Cardiac muscle cell (in vitro differentiated cells and primary cell): ENCODE measurements at regions not wholly inside any gene's neighbourhood (a gene's known extent, or its start where the extent isn't known, plus 50 kb on each side); places are given as distances from the start of the nearest gene placed in this dataset.

Experiments used
- DNase-seq, 2 donors: peaks; one replicate each; pipeline versions ENCODE4 v3.0.0 to v3.0.0-alpha.2; 2010 to 2017; ENCODE audit warnings: low read depth in 1 of 2, low spot score in 1 of 2
- H3K27ac ChIP-seq: fragments of 200-600 bp; sonication (generic); 2 replicates; pipeline ENCODE4 v1.5.1; 2016
- H3K27me3 ChIP-seq: fragments of 200-600 bp; sonication (generic); 2 replicates; pipeline ENCODE4 v1.6.0; 2016; ENCODE audit warnings: control low read depth
- H3K36me3 ChIP-seq: fragments of 200-600 bp; sonication (generic); 2 replicates; pipeline ENCODE4 v1.5.1; 2016; ENCODE audit warnings: control low read depth
- H3K4me1 ChIP-seq: fragments of 200-600 bp; sonication (generic); 2 replicates; pipeline ENCODE4 v1.8.1; 2017; ENCODE audit warnings: low read depth, mild to moderate bottlenecking, mixed run types
- H3K4me3 ChIP-seq: fragments of 200-600 bp; sonication (generic); 2 replicates; pipeline ENCODE4 v1.5.1; 2016; ENCODE audit warnings: mild to moderate bottlenecking
- H3K9me3 ChIP-seq: fragments of 200-600 bp; sonication (generic); 2 replicates; pipeline ENCODE4 v1.5.1; 2017; ENCODE audit warnings: low read depth, mild to moderate bottlenecking, control low read depth
- CTCF ChIP-seq: IDR thresholded peaks from 2 replicates; pipeline ENCODE4 v1.5.1; 2012; ENCODE audit warnings: low read depth, mild to moderate bottlenecking, low read length

- Histone ChIP-seq H3K27ac (no peak overlapping the region), H3K4me3 (no peak overlapping the region), H3K36me3 (no peaks in the 10 kb centered on the region), H3K4me1 (no peaks in the 10 kb centered on the region), H3K9me3 (no peaks in the 10 kb centered on the region), H3K27me3 (no peaks in the 10 kb centered on the region)
- no peak for DNase-seq
- TF ChIP-seq CTCF, result no peak
Measured at GRCh38 chr7:53318566-53318965, 283.1 kb downstream of the POM121L12 start.

- Histone ChIP-seq H3K4me3 (no peak overlapping the region), H3K36me3 (no peaks in the 10 kb centered on the region), H3K4me1 (no peaks in the 10 kb centered on the region), H3K9me3 (no peaks in the 10 kb centered on the region), H3K27me3 (no peaks in the 10 kb centered on the region), H3K27ac (no peak overlapping the region)
- no peak for TF ChIP-seq CTCF
- no peak for DNase-seq
Measured at GRCh38 chr7:53325061-53325460, 289.6 kb downstream of the POM121L12 start.

GRCh38 chr7:53326634-53327033 lies 291.2 kb downstream of the POM121L12 start:
- Histone ChIP-seq H3K9me3 (no peaks in the 10 kb centered on the region), H3K36me3 (no peaks in the 10 kb centered on the region), H3K27me3 (no peaks in the 10 kb centered on the region), H3K27ac (no peak overlapping the region), H3K4me3 (no peak overlapping the region), H3K4me1 (no peaks in the 10 kb centered on the region)
- DNase-seq, result no peak
- no peak for TF ChIP-seq CTCF

DNA sequence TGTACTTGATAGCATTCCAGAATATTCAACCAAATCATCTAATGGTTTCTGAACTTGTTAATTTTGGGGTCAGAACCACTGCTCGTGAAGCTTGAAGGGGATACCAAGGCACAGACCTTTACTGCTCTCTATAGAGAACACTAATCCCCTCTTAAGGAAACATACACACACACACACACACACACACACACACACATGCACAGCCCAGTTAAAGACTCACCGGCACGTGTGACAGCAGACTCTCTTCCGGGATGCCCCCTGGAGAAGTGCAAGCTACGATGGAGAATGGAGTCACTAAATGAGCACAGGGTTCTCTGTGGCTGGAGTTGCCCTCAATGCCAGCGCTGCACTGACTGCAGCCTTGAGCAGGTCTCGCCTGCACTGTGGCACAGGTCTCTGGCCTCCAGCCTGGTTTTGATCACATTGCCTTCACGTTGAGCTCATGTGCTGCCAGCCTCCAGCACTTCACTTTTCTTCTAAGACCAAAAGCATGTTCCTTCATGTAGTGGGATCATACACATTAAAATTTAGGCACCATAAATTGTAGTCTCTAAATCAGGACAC lies 300.8 kb downstream of the POM121L12 start:
- no peak for DNase-seq
- no peak for TF ChIP-seq CTCF
- Histone ChIP-seq H3K4me1 (no peaks in the 10 kb centered on the region), H3K27ac (no peak overlapping the region), H3K27me3 (no peaks in the 10 kb centered on the region), H3K9me3 (no peaks in the 10 kb centered on the region), H3K4me3 (no peak overlapping the region), H3K36me3 (no peaks in the 10 kb centered on the region)

DNA sequence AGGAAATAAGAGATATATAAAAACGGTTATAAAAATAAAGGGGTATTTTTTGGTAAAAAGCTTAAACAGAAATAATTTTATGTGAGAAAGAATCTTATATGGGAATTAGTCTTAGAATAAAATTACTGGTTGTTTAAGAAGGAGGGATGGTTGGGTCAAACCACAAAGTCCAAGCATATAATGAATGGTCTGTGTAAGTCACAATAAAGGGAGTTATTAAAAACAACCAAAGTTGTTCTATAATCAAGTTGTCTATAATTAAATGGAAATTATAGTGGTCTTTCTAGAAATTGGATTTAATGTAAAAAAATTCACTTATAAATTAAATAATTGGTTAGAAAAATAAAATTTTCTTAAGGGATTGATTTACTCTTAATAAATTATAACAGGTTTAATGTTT lies 304.8 kb downstream of the POM121L12 start:
- TF ChIP-seq CTCF, result no peak
- no peak for DNase-seq
- H3K9me3 ChIP-seq, result no peaks in the 10 kb centered on the region
- H3K27ac ChIP-seq, result no peak overlapping the region
- H3K4me3 ChIP-seq, result no peak overlapping the region
- H3K36me3 ChIP-seq, result no peaks in the 10 kb centered on the region
- no peaks in the 10 kb centered on the region for H3K27me3 ChIP-seq
- no peaks in the 10 kb centered on the region for H3K4me1 ChIP-seq

DNA sequence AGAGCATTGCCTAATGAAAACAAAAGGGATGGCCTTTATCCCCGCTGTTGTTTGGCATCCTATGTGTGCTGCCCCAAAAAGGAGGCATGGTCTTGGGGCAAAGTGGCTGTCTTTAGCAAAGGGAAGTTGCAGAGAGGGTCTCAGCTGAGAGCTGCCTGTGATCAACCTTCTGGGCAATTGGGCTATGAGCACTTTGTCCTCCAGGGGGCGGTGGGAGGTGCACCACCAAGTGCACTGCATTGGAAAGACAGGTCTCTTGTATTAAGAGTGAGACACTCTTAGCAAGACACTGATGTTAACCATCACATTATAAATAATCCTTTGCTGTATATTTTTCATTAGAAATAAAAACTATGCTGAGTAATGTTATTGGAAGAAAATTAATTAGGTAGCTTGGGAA lies 314.8 kb downstream of the POM121L12 start:
- Histone ChIP-seq H3K9me3 (no peaks in the 10 kb centered on the region), H3K4me3 (no peak overlapping the region), H3K27me3 (no peaks in the 10 kb centered on the region), H3K27ac (no peak overlapping the region), H3K4me1 (no peaks in the 10 kb centered on the region), H3K36me3 (no peaks in the 10 kb centered on the region)
- TF ChIP-seq CTCF, result no peak
- DNase-seq, result peak in 1 of 2 donors; percentile 67
